DND-41 (cell line): ENCODE measurements at regions not wholly inside any gene's neighbourhood (a gene's known extent, or its start where the extent isn't known, plus 50 kb on each side); places are given as distances from the start of the nearest gene placed in this dataset.

ENCODE experiments used
- ATAC-seq: fragments of 200-7000 bp; cut with Tn5 transposase; 3 replicates; pipeline ENCODE4 v1.9.1; 2021; ENCODE audit warnings: low read depth; ENCODE audit not compliant: insufficient read depth
- DNase-seq: peaks from one replicate; pipeline ENCODE4 v3.0.0-alpha.2; 2020
- H2AFZ ChIP-seq: 2 replicates; pipeline ENCODE4 v1.6.0; 2012; ENCODE audit warnings: low read depth, low read length
- H3K27ac ChIP-seq: 2 replicates; pipeline ENCODE4 v1.5.1; 2012; ENCODE audit warnings: low read length, inconsistent platforms
- H3K27me3 ChIP-seq: fragments of 200-600 bp; sonication (generic); 2 replicates; pipeline ENCODE4 v1.6.0; 2012; ENCODE audit warnings: low read length, mild to moderate bottlenecking, inconsistent platforms; ENCODE audit not compliant: insufficient read depth, poor library complexity
- H3K36me3 ChIP-seq: 2 replicates; pipeline ENCODE4 v1.5.1; 2012; ENCODE audit warnings: low read length, inconsistent platforms; ENCODE audit not compliant: insufficient read depth
- H3K4me1 ChIP-seq: 2 replicates; pipeline ENCODE4 v1.5.1; 2012; ENCODE audit warnings: mild to moderate bottlenecking, low read length; ENCODE audit not compliant: insufficient read depth
- H3K4me2 ChIP-seq: 2 replicates; pipeline ENCODE4 v1.6.0; 2012; ENCODE audit warnings: mild to moderate bottlenecking, moderate library complexity, low read length, inconsistent platforms; ENCODE audit not compliant: insufficient read depth
- H3K4me3 ChIP-seq, 2 experiments: fragments of 200-600 bp in 1 of 2; shearing (Covaris generic) in 1 of 2; 2 replicates each; pipeline ENCODE4 v1.5.1; 2012 to 2016; ENCODE audit warnings: inconsistent platforms in 2 of 2, low read length in 2 of 2, mild to moderate bottlenecking in 2 of 2, low read depth in 1 of 2, moderate library complexity in 1 of 2
- H3K79me2 ChIP-seq: 2 replicates; pipeline ENCODE4 v1.6.0; 2012; ENCODE audit warnings: low read length, inconsistent platforms; ENCODE audit not compliant: insufficient read depth
- H3K9ac ChIP-seq: 2 replicates; pipeline ENCODE4 v1.6.0; 2012; ENCODE audit warnings: low read depth, mild to moderate bottlenecking, inconsistent platforms, low read length, moderate library complexity
- H3K9me3 ChIP-seq: 2 replicates; pipeline ENCODE4 v1.5.1; 2012; ENCODE audit warnings: low read length, moderate library complexity, mild to moderate bottlenecking, inconsistent platforms; ENCODE audit not compliant: insufficient read depth, severe bottlenecking
- H4K20me1 ChIP-seq: 2 replicates; pipeline ENCODE4 v1.6.0; 2012; ENCODE audit warnings: low read length; ENCODE audit not compliant: insufficient read depth
- CTCF ChIP-seq: IDR thresholded peaks from 2 replicates; pipeline ENCODE4 v1.5.1; 2012; ENCODE audit warnings: borderline replicate concordance, low read length, moderate library complexity, mild to moderate bottlenecking; ENCODE audit not compliant: poor library complexity, severe bottlenecking; ENCODE audit errors: extremely low read depth
- EZH2 ChIP-seq: IDR thresholded peaks from 3 replicates; pipeline ENCODE4 v1.6.1; 2012; ENCODE audit warnings: borderline replicate concordance, low read depth, mild to moderate bottlenecking, moderate library complexity, low read length, inconsistent platforms; ENCODE audit not compliant: severe bottlenecking

GRCh38 chr18:39779926-39780325 lies 2175.1 kb upstream of the PIK3C3 start:
- no peaks in the 10 kb centered on the region for H3K36me3 ChIP-seq
- H3K4me3 ChIP-seq: no peak overlapping the region
- no peak overlapping the region for H3K9ac ChIP-seq
- DNase-seq (no peak), ATAC-seq (no peak)
- no peak for TF ChIP-seq EZH2
- TF ChIP-seq CTCF: no peak
- H4K20me1 ChIP-seq: no peaks in the 10 kb centered on the region
- H2AFZ ChIP-seq: no peak overlapping the region
- no peaks in the 10 kb centered on the region for H3K9me3 ChIP-seq
- H3K4me2 ChIP-seq: no peak overlapping the region
- H3K4me1 ChIP-seq: no peaks in the 10 kb centered on the region
- H3K27me3 ChIP-seq: no peaks in the 10 kb centered on the region
- no peaks in the 10 kb centered on the region for H3K79me2 ChIP-seq
- no peak overlapping the region for H3K27ac ChIP-seq

- Histone ChIP-seq H3K36me3 (no peaks in the 10 kb centered on the region), H3K9ac (no peak overlapping the region), H3K27ac (no peak overlapping the region), H3K27me3 (no peaks in the 10 kb centered on the region), H3K79me2 (no peaks in the 10 kb centered on the region), H3K4me3 (no peak overlapping the region), H3K4me1 (no peaks in the 10 kb centered on the region), H2AFZ (no peak overlapping the region), H3K9me3 (no peaks in the 10 kb centered on the region), H4K20me1 (no peaks in the 10 kb centered on the region), H3K4me2 (no peak overlapping the region)
- no peak for DNase-seq
- TF ChIP-seq EZH2 (no peak), CTCF (no peak)
- ATAC-seq: no peak
These were observed 2178.3 kb upstream of the PIK3C3 start for GRCh38 chr18:39776766-39777165.

- no peak overlapping the region for H3K4me3 ChIP-seq
- no peak overlapping the region for H3K27ac ChIP-seq
- H3K79me2 ChIP-seq: no peaks in the 10 kb centered on the region
- H3K27me3 ChIP-seq: no peaks in the 10 kb centered on the region
- TF ChIP-seq CTCF (no peak), EZH2 (no peak)
- ATAC-seq (no peak), DNase-seq (no peak)
- H4K20me1 ChIP-seq: no peaks in the 10 kb centered on the region
- no peaks in the 10 kb centered on the region for H3K9me3 ChIP-seq
- H3K36me3 ChIP-seq: no peaks in the 10 kb centered on the region
- H3K4me1 ChIP-seq: no peaks in the 10 kb centered on the region
- H3K4me2 ChIP-seq: no peak overlapping the region
- H3K9ac ChIP-seq: no peak overlapping the region
- no peak overlapping the region for H2AFZ ChIP-seq
These were observed 2180.0 kb upstream of the PIK3C3 start for GRCh38 chr18:39774957-39775598.

GRCh38 chr18:39773646-39774045 lies 2181.4 kb upstream of the PIK3C3 start:
- no peak overlapping the region for H3K4me3 ChIP-seq
- no peaks in the 10 kb centered on the region for H4K20me1 ChIP-seq
- no peak overlapping the region for H3K27ac ChIP-seq
- H3K27me3 ChIP-seq: no peaks in the 10 kb centered on the region
- H3K9me3 ChIP-seq: no peaks in the 10 kb centered on the region
- H2AFZ ChIP-seq: no peak overlapping the region
- H3K9ac ChIP-seq: no peak overlapping the region
- H3K4me2 ChIP-seq: no peak overlapping the region
- TF ChIP-seq EZH2: no peak
- no peak for TF ChIP-seq CTCF
- H3K4me1 ChIP-seq: no peaks in the 10 kb centered on the region
- DNase-seq: no peak
- H3K36me3 ChIP-seq: no peaks in the 10 kb centered on the region
- no peak for ATAC-seq
- H3K79me2 ChIP-seq: no peaks in the 10 kb centered on the region
